SK-N-MC (cell line): ENCODE measurements at regions not wholly inside any gene's neighbourhood (a gene's known extent, or its start where the extent isn't known, plus 50 kb on each side); places are given as distances from the start of the nearest gene placed in this dataset.
"Not testable (repeated sequence)": the region's sequence is repeated elsewhere in the genome, so short reads cannot be mapped to it uniquely, and the experiment has no call there.

Source experiments
- EZH2 ChIP-seq: fragments of 200-600 bp; sonication (generic); IDR thresholded peaks from one replicate; pipeline ENCODE4 v1.6.1; 2017; ENCODE audit warnings: antibody characterized with exemption
- FOXP2 ChIP-seq: optimal IDR thresholded peaks from 2 replicates; pipeline ENCODE3; 2011; ENCODE audit warnings: mild to moderate bottlenecking, moderate library complexity; ENCODE audit not compliant: insufficient read depth; ENCODE audit errors: extremely low read length, control extremely low read depth
- POLR2AphosphoS5 ChIP-seq: IDR thresholded peaks from 2 replicates; pipeline ENCODE4 v1.6.1; 2012; ENCODE audit warnings: mild to moderate bottlenecking, low read depth, low read length, borderline replicate concordance

DNA sequence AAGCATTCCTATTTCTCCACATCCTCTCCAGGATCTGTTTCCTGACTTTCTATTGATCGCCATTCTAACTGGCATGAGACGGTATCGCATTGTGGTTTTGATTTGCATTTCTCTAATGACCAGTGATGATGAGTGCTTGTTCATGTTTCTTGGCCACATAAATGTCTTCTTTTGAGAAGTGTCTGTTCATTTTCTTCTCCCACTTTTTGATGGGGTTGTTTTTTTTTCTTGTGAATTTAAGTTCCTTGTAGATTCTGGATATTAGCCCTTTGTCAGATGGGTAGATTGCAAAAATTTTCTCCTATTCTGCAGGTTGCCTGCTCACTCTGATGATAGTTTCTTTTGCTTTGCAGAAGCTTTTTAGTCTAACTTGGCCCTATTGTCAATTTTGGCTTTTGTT, 191.8 kb downstream of the EDEM1 start:
- TF ChIP-seq POLR2AphosphoS5, EZH2, FOXP2: not testable (repeated sequence)
